ENCODE measurements at regions not wholly inside any gene's neighbourhood (a gene's known extent, or its start where the extent isn't known, plus 50 kb on each side); places are given as distances from the start of the nearest gene placed in this dataset.

GRCh38 chr3:127377801-127378655, 90.2 kb upstream of the PRR20G start:
- TF ChIP-seq ARNT (IDR thresholded peaks at IDR 0.05): no peak
- TF ChIP-seq LEF1 (IDR thresholded peaks at IDR 0.05; ENCODE audit: borderline replicate concordance): no peak

Data from HEK293T (cell line).